Activated effector memory CD4-positive, alpha-beta T cell treated with anti-CD3 and anti-CD28 coated beads, Interleukin-2, amount 50 U/mL, for 16 hours (primary cell): ENCODE measurements at regions not wholly inside any gene's neighbourhood (a gene's known extent, or its start where the extent isn't known, plus 50 kb on each side); places are given as distances from the start of the nearest gene placed in this dataset.
"Not testable (repeated sequence)": the region's sequence is repeated elsewhere in the genome, so short reads cannot be mapped to it uniquely, and the experiment has no call there.

ENCODE experiments used
- DNase-seq: peaks from one replicate; pipeline ENCODE4 v3.0.0-alpha.2; 2020

DNA sequence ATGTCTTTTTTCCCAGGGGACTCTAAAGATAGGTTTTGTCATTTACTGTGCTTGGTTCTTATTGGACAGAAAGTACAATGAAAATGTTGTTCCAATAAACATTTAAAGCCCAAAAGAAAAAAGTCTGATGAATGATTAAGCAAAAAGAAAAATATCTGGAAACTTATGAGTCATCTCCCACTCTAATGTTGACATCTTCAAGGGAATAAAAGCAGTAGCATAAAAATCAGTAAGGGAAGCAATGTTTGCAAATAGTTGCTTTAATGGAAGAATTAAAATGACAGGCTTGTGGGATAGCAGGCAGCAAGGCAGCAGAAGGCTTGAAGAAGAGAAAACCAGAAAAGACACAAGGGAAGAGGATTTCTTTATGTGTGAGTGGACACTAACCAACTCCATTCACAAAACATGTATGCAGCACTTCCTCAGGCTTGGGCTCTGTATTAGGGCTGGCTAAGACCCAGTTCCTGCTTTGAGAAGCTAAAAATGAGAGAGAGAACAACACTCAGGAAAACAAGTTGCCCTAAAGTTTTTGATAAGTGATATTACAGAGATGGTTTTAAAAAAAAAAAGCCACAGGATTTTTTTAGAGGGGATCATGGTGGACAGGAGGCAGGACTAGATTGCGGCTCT is 263.2 kb upstream of the NT5E start:
- no peak for DNase-seq

DNA sequence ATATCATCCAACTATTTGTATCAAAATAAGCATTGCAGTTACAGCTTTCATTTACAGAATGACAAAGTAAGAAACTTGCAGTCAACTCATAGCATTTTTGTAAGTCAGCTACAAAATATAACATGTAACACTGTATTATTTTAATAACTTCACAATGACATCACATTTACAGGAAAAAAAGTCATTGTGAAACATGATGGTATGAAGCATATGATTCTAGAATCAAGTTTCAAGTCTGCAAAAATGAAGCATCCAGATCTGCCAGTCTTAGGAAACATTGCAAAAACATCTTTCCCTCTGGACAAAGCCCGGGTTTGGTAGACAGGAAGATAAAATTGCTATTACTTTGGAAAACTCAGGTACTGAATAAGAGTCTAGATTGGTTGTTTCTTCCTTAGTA is 263.9 kb upstream of the NT5E start:
- no peak for DNase-seq

DNA sequence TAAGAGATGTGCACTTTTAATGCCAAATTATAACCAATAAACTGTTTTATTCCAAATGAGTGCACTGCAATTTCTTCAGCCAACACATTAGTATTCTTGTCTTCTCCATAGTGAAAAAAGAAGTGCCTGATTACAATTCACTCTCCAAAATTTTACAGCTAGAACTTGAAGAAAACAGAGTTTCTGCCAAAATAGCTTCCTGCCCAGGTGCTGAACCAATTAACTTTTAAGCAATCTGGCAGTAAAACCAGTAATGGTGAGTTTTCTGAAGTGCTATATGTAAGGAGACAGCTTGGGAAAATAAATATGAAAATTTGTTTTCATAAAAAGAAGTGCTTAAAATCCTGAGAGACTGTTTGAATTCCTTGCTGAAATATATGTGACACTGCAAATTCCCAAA is 266.0 kb upstream of the NT5E start:
- no peak for DNase-seq

DNA sequence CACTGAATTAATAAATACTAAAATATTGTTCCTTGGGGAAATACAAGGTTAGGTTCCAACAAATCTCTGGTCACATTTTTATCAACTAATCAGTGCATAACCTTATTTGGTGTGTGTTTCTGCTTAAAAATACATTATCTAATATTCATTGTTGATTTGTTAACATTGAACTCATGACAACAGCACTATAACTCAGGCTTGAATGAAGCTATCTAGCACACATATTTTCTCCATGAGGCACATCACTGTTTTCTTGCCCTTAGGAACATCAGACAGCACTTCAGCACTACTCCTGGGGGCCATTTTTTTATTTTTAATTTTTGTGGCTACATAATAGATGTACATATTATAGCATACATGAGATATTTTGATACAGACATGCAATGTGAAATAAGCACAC is 277.2 kb upstream of the NT5E start:
- no peak for DNase-seq

DNA sequence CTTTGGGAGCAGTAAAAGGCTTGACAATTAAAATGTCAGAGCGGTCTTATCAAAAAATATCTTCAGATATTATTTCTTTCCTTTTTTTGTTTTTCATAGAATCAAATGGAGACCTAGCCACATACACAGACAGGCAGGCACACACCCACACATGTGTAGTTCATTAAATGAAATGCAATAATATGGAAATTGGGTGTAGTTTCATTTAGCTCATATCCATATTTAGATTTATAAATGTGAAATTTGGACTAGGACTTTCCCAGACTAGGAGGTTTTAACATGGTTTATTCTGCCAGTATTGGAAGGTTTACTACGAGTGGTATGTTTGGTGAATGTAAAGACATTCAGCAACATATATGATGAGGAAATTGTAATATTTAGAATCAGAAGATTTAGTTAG is 277.7 kb upstream of the NT5E start:
- DNase-seq, result no peak

DNA sequence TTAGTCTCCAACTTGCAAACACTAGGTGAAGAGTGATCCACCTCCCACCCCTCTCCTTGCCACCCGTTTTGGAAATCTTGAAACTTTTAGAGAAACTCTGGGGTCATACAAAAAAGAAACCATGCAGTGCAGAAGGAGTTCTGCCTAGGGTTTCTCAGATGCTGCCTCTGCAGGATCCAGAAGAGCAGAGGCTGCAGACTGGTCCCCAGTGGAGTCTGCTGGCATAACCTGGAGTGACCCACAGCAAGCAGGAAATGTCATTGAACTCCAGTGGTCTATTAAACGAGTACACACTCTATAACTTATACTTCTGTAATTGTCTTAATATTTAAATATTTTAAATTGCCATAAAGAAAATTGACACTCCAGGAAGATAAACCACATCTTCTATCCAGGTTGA is 280.7 kb upstream of the NT5E start:
- DNase-seq, result no peak

DNA sequence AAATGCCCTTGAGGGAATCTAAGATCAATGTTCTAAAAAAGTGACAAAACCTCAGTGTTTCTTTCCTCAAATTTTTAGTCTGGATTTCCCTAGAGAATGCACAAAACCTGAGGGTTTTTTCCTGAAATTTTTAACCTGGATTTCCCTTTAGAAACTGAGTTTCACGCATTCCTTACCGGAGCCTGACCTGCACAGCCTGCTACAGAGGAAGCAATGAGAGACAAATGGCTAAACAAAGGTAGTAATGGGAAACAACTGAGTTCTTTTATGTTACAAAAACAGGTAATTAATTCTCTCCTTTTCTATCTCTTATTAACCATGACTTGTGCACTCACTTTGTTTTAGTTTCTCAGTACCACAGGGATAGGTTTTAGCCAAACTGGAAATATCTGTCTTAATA is 281.7 kb upstream of the NT5E start:
- DNase-seq, result no peak

DNA sequence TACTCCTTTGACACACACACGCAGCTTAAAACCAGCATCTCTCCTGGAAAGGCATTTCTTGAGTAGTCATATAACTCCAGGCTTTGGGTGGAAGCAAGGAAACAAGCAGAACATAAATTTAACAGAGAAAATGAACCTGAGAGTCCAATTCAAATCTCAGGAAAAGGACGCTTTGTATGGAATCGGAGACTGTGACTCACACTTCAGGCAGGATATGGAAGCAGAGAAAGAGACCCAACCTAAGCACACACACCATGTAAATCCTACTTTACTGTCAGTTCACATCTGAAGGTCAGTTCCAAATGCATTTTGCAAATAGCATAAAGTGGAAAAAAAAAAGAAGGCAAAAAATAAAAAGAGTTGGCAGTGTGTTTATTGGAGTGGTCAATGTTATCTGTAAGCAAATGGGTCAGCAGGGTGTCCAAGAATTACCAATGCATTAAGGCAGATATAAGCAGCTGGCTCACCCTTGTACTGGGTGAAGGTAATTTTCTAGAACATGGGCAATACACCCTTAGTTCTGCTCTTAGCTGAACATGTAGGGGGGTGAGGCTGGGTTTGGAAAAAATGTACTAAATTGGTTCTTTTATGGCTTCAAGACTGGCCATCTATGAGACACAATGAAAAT is 283.7 kb upstream of the NT5E start:
- DNase-seq, result no peak

DNA sequence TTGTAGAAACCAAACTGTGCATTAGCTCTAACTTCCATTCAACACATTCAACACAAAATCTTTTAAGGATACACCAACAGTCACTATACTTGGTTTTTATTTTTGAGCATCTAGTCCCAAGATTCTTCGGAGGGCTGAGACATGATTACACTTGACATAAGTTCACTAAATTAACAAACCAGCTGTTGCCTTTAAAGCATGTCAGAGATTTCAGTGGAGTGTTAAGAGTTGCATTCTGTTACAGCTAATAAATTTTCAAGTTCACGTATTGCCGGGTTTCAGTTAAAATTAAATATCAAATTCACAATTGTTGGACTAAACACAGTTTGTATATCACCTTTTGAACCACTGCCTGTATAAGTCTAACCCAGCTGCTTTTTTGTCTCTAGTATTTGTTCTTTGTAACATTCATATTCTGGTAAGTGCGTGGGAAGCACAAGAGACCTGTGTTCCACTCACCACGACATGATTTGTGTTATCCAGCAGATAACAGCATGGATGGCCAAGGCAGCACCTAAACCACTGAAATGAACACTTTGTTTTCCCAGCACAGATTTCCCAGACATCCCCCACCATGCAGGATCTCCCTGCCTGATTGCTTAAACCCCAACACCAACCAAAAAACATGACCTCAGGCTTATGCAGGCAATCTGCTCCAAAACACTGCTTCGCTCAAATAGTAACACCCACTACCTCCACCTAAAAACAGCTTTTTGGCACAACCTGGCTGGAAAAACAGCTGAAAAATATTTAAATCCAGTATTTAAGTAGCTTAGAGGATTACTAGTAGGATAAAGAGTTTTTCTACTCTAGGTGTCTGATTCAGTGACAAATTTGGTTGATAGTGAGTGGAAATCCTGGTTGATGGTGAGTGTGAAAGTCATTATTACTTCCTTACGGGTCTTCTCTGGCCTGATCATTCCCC is 286.5 kb upstream of the NT5E start:
- DNase-seq, result no peak

DNA sequence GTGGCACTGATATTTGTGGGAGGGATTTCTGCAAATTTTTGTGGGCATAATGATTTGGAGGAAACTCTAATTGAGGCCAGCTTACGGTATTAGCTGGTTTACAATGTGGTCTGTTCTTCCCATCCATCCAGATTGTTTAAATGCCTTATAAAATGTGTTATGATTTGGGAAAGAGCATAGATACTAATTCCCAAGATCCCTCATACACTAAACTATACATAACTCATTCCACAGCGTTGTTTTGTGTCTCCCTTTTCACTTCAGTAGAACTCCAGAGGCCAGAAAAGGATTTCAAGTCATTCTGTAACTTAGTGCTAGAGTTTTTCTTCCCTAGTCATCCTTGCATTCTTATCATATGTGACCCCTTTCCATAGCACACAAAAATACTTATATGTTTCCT is 292.6 kb upstream of the NT5E start:
- no peak for DNase-seq

DNA sequence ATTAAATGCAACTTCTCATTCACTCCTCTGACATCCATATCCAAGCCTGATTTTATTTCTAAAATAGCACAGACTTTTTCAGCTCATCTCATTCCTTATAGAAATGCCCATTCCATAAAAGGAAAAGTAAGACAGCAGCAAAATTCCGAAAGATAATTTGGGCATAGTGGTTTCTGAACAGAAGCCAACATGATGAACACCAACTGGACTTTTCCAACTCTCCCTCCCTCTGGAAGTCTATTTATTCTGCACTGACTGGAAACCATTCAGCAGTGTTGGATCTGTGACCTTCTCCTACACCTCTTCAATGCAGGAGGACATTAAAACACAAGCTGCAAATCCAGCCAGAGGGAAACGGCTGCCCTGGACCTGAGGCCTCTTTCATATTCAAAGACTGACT is 306.2 kb upstream of the NT5E start:
- DNase-seq, result no peak

DNA sequence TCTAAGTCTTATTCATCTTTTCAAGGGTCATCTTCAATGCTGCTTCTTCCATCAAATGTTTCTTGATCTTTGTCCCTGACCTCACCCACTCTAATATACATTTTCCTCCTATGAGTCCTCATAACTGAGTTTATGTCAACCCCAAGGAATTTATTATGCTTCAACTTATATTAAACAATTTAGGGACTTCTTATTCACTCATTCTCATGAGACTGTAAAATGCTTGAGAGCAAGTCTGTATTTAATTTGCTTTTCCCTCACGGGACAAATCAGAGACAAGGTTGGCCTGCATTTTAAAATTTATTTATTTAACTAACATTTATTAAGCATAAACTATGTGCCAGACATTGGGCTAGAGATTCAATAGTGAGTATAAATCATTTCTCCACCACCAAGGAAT is 312.0 kb upstream of the NT5E start:
- DNase-seq, result no peak

DNA sequence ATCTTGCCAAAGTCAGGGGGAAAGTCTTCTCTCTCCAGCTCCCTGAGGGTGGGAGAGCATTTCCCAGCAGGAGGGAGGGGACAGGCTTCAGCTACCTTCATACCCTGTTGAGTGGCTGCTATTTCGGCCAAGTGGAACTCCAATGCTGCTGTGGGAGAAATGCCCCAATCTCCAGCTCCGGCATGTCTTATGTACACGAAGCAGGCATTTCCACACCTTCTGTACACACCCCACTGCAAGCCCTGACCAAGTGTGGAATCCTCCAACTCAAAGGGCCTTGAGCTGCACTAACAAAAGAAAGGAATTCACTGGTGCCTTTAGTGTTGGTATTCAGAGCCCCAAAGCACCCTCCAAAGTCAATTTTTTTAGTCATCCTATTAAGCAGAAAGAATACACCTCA is 313.6 kb upstream of the NT5E start:
- DNase-seq, result no peak

DNA sequence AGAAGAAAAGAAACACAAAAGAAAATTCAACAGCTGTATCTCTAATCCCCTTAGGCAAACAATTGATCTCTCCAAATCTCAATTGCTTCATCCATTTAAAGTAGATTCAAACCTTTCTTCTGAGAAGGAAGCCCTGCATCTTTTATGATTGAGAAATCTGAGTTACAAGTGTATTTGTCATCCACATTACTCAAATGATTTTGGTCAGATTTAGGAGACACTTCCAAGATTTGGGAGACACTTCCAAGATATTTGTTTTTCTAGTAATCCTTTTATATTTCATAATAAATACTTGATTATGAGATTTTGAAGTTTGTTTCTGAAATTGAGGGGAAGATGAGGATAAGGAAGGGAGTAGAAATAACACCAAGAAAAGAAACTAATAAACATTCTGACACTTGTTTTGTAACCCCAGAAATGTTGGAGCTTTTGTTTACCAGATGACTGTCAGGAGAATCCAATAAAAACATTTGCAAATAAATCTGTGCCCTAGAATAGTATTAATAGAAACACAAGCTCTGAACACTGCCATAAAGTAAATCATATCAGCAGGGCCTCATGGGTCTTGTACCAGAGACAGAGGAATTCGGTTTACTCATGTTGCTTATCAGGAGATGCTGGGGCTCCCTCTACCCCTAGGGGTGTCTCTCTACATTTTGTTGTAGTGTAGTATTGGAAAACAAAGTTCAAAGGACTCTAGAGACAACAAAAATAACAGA is 314.3 kb upstream of the NT5E start:
- DNase-seq, result no peak

DNA sequence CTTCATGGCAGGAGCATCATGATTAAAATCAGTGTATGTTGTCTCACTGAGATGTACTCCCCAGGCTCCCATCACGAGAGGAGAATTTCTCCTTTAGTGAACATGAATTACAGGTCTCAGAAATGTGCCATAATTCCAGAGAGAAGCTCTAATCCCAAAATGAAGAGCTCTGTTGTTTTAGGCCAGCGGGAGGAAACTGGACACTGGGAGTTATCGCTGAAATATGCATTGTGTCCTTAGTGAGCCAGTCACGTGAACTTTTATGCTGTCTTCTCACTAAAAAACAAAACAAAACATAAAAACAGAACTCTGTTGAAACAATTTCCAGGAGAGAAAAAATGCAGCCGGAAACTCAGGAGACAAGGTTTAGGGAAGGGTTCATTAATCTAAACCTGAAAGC is 315.7 kb upstream of the NT5E start:
- DNase-seq, result no peak

DNA sequence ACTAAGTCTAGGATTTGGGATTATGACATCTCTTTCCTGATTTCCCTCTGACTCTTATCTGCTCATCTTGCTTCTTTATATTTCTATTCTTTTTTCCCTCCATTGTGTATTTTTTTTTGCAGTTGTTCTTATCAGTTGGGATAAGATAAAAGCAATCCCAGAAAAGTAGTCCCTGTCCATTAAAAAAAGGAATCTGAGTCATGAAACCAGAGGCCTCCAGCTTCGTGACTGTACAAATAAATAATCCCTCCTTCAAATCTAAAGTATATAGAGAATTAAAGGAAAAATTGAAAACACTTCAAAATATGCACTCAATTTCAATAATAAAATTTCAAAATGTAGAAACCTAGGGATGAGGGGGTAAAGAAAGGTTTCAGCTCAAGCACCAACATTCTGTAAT is 317.8 kb upstream of the NT5E start:
- DNase-seq, result no peak

DNA sequence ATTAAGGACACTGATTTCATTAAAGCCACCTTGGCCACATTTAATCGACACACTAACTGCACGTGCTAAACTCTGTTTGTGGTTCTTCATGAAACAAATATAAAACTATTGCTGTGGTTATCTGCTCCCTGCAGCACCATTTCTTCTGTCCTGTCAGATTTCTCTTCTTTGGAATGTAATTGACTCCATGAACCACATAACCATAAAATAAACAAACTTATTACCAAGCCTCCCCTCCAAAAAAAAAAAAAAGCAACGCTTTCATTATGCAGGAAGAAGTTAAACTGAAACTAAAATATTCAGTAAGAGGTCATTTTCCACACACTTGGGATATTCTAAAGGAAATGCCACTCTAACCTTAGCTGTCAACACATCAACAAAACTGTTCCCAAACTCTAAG is 319.1 kb upstream of the NT5E start:
- no peak for DNase-seq

DNA sequence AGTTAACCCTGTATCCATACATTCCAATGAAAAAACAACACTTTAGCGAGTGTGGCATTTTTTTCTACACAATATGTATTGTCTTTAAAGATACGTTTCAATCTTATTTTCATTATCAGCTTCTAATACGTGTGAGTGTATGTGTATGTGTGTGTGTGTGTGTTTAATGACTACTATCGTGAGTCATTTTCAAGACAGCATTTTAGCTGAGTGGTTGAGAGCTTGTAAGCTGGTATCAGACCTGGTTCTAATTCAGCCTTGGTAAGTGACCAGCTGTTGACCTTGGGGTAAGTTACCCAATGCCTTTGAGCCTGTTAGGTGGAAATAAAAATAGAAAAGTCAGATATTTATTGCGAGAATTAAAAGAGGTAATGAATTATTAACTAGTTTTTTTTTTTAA is 320.0 kb upstream of the NT5E start:
- DNase-seq, result no peak

DNA sequence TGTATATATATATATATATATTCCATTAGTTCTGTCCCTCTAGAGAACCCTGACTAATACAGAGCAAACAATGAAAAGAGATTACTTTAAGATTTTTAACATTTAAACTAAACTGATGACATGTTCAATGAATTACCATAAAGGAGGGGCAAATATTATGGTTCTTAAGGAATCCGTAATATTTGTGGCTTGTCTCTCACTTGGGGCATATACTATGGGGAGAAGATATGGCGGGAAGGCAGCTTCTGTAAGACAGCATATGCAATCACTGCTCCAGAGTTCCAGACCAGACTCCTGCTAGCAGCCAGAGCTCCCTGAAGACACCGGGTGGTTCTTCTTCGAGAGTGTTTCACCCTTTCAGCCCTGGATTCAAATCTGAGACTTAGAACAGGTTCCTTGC is 321.1 kb upstream of the NT5E start:
- no peak for DNase-seq

DNA sequence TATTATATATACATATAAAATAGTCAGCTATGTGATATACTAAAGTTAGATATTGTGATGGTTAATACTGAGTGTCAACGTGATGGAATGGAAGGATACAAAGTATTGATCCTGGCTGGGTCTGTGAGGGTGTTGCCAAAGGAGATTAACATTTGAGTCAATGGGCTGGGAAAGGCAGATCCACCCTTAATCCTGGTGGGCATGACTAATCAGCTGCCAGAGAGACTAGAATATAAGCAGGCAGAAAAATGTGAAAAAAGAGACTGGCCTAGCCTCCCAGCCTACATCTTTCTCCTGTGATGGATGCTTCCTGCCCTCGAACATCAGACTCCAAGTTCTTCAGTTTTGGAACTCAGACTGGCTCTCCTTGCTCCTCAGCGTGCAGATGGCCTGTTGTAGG is 321.6 kb upstream of the NT5E start:
- not testable (repeated sequence) for DNase-seq

DNA sequence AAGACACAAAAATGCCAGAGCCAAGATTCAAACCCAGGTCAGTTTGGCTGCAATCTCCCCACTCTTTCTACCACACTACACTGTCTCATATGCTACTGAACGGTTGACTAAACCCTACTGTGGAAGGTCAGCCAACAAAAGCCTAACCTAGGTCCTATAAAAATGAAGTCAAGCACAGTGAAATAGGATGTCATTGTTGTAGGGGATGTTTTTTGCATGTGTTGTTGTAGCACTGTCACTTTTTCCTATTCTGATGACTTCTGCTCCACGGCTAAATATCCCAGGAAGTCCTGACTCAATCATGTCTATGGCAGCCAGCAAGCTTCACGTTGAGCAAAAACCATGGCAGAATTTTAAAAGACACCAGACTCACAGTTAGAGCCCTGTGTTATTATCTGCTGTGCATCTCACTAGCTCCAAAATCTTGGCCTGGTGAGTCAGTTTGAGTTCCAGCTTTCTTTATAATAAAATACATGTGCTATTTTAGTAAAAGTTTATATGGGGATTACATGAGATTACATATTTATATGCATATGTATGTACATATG is 322.1 kb upstream of the NT5E start:
- no peak for DNase-seq

DNA sequence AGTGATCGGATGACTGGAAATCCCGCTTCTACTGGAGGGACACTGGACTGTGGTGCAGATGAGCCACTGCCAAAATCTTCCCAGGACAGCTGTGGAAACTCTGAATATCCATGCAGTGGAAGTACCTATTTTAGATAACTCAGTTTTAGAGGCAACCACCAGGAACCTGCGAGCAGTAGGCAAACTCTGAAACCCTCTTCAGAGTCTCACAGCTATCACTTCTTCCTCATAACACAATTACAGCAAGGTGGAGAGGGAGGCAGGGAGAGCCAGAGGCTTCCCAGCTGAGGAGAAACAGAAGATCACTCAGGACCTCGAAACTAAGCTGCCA is 322.8 kb upstream of the NT5E start:
- no peak for DNase-seq

DNA sequence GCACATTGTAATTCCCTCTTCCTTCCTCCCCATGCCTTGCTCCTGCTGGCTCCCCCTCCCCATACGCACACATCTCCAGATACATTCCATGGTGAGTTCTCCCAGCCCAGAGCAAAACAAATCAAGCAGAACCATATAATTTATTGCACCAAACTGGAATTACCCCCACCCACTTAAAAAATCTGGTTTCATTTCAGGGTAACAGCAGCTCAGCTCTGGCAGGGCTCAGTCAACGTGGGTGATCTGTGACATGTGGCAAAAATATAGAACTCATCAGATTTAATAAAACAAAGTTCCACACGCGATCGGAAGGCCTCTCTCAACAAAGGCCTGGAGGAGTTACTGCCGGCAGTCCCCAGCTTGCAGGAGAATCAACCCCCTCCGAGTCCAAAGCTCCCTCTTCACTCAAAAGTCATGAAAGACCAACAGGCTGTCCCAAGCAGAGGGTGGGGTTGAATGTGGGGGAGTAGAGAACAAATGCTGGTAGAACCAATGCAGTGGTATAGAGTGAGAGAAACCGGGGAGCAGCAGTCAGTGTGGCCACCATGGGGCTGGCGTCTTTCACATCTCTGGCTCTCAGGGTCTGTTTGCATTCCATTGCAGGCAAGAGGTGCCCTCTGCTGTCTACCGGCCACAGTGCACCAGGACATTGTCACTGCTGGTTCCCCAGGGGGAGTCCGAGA is 323.3 kb upstream of the NT5E start:
- DNase-seq, result no peak
